ENCODE measurements at regions not wholly inside any gene's neighbourhood (a gene's known extent, or its start where the extent isn't known, plus 50 kb on each side); places are given as distances from the start of the nearest gene placed in this dataset.
"Not testable (repeated sequence)": the region's sequence is repeated elsewhere in the genome, so short reads cannot be mapped to it uniquely, and the experiment has no call there.

DNA sequence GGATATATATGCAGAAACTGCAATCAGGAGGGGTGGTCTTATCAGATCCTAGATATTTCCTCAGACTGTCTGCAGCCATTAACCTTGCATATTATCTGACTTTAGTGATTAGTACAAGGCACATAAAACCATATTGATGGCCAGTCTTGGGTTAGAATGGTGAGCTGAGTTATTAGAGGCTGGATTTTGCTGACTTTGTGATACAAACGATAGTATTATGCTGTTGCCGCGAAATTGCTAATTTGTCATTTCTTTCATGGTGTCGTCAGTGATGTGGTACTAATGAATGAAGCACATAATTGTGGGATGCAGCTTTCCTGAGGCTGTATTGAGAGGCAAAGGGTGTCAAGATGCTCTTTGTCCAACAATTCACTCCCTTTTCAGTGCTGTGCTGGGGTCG lies 172.5 kb downstream of the TEX29 start:
- no peak for DNase-seq
- Mint-ChIP-seq H3K4me1 (ENCODE audit: low read depth, unreplicated experiment) (no peaks in the 10 kb centered on the region), H3K27ac (ENCODE audit: unreplicated experiment) (no peak overlapping the region), H3K4me3 (ENCODE audit: unreplicated experiment) (no peak overlapping the region), H3K9me3 (ENCODE audit: unreplicated experiment) (peaks cover 3% of the 10 kb centered on the region), H3K27me3 (ENCODE audit: unreplicated experiment) (peaks cover 6% of the 10 kb centered on the region), H3K36me3 (ENCODE audit: unreplicated experiment) (peaks cover 5% of the 10 kb centered on the region)
- TF ChIP-seq, protein P1, sequence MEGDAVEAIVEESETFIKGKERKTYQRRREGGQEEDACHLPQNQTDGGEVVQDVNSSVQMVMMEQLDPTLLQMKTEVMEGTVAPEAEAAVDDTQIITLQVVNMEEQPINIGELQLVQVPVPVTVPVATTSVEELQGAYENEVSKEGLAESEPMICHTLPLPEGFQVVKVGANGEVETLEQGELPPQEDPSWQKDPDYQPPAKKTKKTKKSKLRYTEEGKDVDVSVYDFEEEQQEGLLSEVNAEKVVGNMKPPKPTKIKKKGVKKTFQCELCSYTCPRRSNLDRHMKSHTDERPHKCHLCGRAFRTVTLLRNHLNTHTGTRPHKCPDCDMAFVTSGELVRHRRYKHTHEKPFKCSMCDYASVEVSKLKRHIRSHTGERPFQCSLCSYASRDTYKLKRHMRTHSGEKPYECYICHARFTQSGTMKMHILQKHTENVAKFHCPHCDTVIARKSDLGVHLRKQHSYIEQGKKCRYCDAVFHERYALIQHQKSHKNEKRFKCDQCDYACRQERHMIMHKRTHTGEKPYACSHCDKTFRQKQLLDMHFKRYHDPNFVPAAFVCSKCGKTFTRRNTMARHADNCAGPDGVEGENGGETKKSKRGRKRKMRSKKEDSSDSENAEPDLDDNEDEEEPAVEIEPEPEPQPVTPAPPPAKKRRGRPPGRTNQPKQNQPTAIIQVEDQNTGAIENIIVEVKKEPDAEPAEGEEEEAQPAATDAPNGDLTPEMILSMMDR (IDR thresholded peaks at IDR 0.05; ENCODE audit: partially characterized antibody, unreplicated experiment), result no peak

DNA sequence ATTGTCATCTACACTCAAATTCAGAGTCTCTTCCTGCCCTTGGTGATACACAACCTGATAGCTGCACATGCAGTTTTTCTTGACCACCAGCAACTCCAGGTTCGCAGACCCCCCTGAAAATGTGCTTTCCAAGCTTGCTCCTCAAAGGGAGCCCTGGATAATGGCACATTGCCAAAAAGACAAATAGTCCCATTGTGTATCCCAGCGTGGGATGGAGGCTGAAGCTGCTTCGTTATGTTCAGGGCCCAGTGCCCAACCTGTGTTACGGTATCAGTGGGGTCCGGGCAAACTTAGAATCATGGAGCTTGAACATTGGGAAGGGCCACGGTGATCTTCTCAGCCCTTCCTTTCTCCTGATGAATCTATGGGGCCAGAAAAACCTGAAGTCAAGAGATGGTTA lies 173.0 kb downstream of the TEX29 start:
- Mint-ChIP-seq H3K36me3 (ENCODE audit: unreplicated experiment) (no peaks in the 10 kb centered on the region), H3K27ac (ENCODE audit: unreplicated experiment) (no peak overlapping the region), H3K9me3 (ENCODE audit: unreplicated experiment) (peaks cover 3% of the 10 kb centered on the region), H3K4me1 (ENCODE audit: low read depth, unreplicated experiment) (no peaks in the 10 kb centered on the region), H3K27me3 (ENCODE audit: unreplicated experiment) (peaks cover 6% of the 10 kb centered on the region), H3K4me3 (ENCODE audit: unreplicated experiment) (no peak overlapping the region)
- no peak for DNase-seq
- TF ChIP-seq, protein P1 (IDR thresholded peaks at IDR 0.05; ENCODE audit: partially characterized antibody, unreplicated experiment), result no peak

DNA sequence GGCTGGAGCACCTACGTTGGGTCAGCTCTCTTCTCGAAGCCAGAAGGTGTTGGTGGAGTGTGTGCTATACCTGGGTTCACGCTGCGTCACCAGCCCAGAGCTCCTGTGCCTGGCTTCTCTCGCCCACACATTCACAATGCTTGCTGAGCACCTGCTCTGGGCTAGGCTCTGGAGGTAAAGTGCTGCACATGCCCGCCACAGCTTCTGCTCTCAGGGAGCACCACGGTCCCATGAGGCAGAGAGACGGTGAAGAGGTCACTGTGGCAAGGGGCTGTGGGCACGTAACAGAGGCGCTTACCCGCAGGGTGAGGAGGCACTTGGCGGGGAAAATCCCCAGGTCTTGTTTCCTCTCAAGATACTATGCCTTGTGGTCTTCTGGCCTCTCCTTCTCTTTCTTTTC lies 174.2 kb downstream of the TEX29 start:
- Mint-ChIP-seq H3K4me3 (ENCODE audit: unreplicated experiment) (no peak overlapping the region), H3K9me3 (ENCODE audit: unreplicated experiment) (peaks cover 3% of the 10 kb centered on the region), H3K27ac (ENCODE audit: unreplicated experiment) (no peak overlapping the region), H3K27me3 (ENCODE audit: unreplicated experiment) (peaks cover 6% of the 10 kb centered on the region), H3K4me1 (ENCODE audit: low read depth, unreplicated experiment) (no peaks in the 10 kb centered on the region), H3K36me3 (ENCODE audit: unreplicated experiment) (no peaks in the 10 kb centered on the region)
- DNase-seq, result no peak
- TF ChIP-seq, protein P1 (IDR thresholded peaks at IDR 0.05; ENCODE audit: partially characterized antibody, unreplicated experiment), result no peak

DNA sequence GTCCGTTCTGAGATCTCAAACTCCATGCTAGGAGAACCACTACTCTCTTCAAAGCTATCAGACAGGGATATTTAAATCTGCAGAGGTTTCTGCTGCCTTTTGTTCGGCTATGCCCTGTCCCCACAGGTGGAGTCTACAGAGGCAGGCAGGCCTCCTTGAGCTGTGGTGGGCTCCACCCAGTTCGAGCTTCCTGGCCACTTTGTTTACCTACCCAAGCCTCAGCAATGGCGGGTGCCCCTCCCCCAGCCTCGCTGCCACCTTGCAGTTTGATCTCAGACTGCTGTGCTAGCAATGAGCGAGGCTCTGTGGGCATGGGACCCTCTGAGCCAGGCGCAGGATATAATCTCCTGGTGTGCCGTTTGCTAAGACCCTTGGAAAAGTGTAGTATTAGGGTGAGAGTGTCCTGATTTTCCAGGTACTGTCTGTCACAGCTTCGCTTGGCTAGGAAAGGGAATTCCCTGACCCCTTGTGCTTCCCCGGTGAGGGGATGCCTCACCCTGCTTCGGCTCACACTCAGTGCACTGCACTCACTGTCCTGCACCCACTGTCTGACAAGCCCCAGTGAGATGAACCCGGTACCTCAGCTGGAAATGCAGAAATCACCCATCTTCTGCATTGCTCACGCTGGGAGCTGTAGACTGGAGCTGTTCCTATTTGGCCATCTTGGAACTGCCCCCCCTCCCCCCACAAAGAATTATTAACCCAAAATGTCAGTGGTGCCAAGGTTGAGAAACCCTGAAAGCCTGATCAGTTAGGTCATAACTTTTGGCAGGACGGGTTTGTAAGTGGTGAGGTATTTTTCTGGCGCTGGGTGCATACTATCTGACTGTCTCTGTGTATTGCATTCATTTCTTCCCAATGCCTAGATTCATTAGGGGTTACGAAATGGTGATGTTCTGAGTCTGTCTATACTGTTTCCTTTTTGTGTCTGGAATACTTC lies 181.4 kb downstream of the TEX29 start:
- H3K9me3 Mint-ChIP-seq (ENCODE audit: unreplicated experiment); DNase-seq; H3K27ac Mint-ChIP-seq (ENCODE audit: unreplicated experiment); H3K4me1 Mint-ChIP-seq (ENCODE audit: low read depth, unreplicated experiment); H3K27me3 Mint-ChIP-seq (ENCODE audit: unreplicated experiment); H3K36me3 Mint-ChIP-seq (ENCODE audit: unreplicated experiment); H3K4me3 Mint-ChIP-seq (ENCODE audit: unreplicated experiment): not testable (repeated sequence)

DNA sequence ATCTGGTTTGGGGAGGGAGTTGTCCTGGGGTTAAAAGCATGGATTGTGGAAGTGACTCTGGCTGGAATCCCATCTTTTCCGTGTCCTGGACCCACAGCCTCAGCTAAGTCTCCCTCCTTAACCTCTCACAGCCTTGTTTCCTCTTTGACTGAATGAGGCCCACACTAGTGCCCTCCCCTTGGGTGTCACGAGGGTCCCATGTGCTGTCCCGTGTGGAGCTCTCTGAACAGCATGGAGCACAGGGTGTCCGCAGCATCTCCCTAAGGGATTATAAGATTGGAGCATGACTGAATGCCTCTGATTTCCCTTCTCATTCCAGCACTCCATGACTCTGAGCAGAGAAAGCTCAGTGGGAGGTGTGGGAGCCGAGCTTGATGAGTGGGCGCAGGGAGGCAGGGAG lies 182.5 kb downstream of the TEX29 start:
- TF ChIP-seq, protein P1 (IDR thresholded peaks at IDR 0.05; ENCODE audit: partially characterized antibody, unreplicated experiment), result no peak
- H3K4me3 Mint-ChIP-seq (ENCODE audit: unreplicated experiment), result no peak overlapping the region
- no peaks in the 10 kb centered on the region for H3K27me3 Mint-ChIP-seq (ENCODE audit: unreplicated experiment)
- H3K27ac Mint-ChIP-seq (ENCODE audit: unreplicated experiment), result no peak overlapping the region
- no peaks in the 10 kb centered on the region for H3K36me3 Mint-ChIP-seq (ENCODE audit: unreplicated experiment)
- no peak for DNase-seq
- peaks cover 3% of the 10 kb centered on the region for H3K4me1 Mint-ChIP-seq (ENCODE audit: low read depth, unreplicated experiment)
- peaks cover 4% of the 10 kb centered on the region for H3K9me3 Mint-ChIP-seq (ENCODE audit: unreplicated experiment)

Measured in glutamatergic neuron (in vitro differentiated cells).